Ishikawa (cell line): ENCODE measurements at regions not wholly inside any gene's neighbourhood (a gene's known extent, or its start where the extent isn't known, plus 50 kb on each side); places are given as distances from the start of the nearest gene placed in this dataset.

Source experiments
- CEBPB ChIP-seq: IDR thresholded peaks from 2 replicates; pipeline ENCODE4 v1.6.1; 2012
- CREB1 ChIP-seq: IDR thresholded peaks from 2 replicates; pipeline ENCODE4 v1.6.1; 2012; ENCODE audit warnings: low read depth
- EGR1 ChIP-seq: IDR thresholded peaks from 2 replicates; pipeline ENCODE4 v1.6.1; 2012
- EP300 ChIP-seq: IDR thresholded peaks from 2 replicates; pipeline ENCODE4 v1.6.1; 2012; ENCODE audit warnings: borderline replicate concordance
- FOXM1 ChIP-seq: IDR thresholded peaks from 2 replicates; pipeline ENCODE4 v1.6.1; 2012; ENCODE audit warnings: low read depth, borderline replicate concordance
- NFIC ChIP-seq: IDR thresholded peaks from 2 replicates; pipeline ENCODE4 v1.6.1; 2012
- RAD21 ChIP-seq: IDR thresholded peaks from 2 replicates; pipeline ENCODE4 v1.6.1; 2012; ENCODE audit warnings: low read depth
- REST ChIP-seq: IDR thresholded peaks from 2 replicates; pipeline ENCODE4 v1.6.1; 2012; ENCODE audit warnings: low read depth, mild to moderate bottlenecking
- TAF1 ChIP-seq: IDR thresholded peaks from 2 replicates; pipeline ENCODE4 v1.6.1; 2012; ENCODE audit warnings: low read depth, mild to moderate bottlenecking
- TCF12 ChIP-seq: IDR thresholded peaks from 2 replicates; pipeline ENCODE4 v1.6.1; 2012; ENCODE audit warnings: low read depth
- TEAD4 ChIP-seq: IDR thresholded peaks from 2 replicates; pipeline ENCODE4 v1.6.1; 2012
- USF1 ChIP-seq: IDR thresholded peaks from 2 replicates; pipeline ENCODE4 v1.6.1; 2012
- YY1 ChIP-seq: IDR thresholded peaks from 2 replicates; pipeline ENCODE4 v1.6.1; 2012; ENCODE audit warnings: low read depth
- ZBTB7A ChIP-seq: IDR thresholded peaks from 2 replicates; pipeline ENCODE4 v1.6.1; 2012; ENCODE audit warnings: low read depth
- TF ChIP-seq, protein P1 (sequence below): IDR thresholded peaks from 2 replicates; pipeline ENCODE4 v1.6.1; 2012

- no peak for TF ChIP-seq TCF12
- no peak for TF ChIP-seq TEAD4
- TF ChIP-seq ZBTB7A, result no peak
Observed at GRCh38 chr18:11412811-11413210, 196.6 kb upstream of the SLC35G4 start.

- TF ChIP-seq ZBTB7A (no peak), NFIC (no peak), CEBPB (no peak), USF1 (no peak), RAD21 (no peak)
Observed at GRCh38 chr18:11411048-11411447, 198.3 kb upstream of the SLC35G4 start.

DNA sequence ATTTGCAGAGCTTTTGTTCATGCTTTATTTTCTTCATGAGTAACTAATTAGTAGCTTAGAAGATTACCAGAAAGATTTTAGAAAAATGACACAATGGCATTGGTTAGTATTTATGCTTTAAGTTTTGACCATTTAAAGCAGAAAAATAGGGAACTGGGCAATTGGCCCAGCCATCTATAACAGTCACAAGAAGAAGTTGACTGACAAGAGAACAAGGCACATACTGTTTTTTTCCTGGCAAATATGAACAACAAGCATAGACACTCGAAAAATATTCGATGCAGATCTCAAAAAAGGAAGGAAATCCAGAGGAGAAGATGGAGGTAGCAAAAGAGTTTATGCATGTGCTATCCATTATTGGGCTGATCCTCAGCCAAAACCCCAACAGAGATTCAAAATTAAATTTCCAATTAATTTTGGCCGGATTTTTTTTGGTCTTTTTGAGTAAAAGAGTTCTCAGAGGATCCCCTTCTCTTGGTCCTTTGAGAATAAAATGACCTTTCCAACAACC is 200.8 kb upstream of the SLC35G4 start:
- no peak for TF ChIP-seq EP300
- no peak for TF ChIP-seq NFIC
- TF ChIP-seq FOXM1, result no peak
- TF ChIP-seq, protein P1, sequence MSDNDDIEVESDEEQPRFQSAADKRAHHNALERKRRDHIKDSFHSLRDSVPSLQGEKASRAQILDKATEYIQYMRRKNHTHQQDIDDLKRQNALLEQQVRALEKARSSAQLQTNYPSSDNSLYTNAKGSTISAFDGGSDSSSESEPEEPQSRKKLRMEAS, result no peak
- TF ChIP-seq TCF12, result no peak
- TF ChIP-seq TEAD4, result no peak
- TF ChIP-seq ZBTB7A, result no peak

- TF ChIP-seq CREB1 (no peak), USF1 (no peak), TCF12 (no peak), NFIC (no peak), YY1 (no peak), RAD21 (no peak), TAF1 (no peak)
- TF ChIP-seq, protein P1, result no peak
Observed at GRCh38 chr18:11407940-11408339, 201.5 kb upstream of the SLC35G4 start.

GRCh38 chr18:11405804-11406203 is 203.6 kb upstream of the SLC35G4 start:
- no peak for TF ChIP-seq FOXM1
- no peak for TF ChIP-seq USF1
- no peak for TF ChIP-seq TEAD4
- TF ChIP-seq CEBPB, result no peak
- TF ChIP-seq EGR1, result no peak

GRCh38 chr18:11400703-11401102 is 208.7 kb upstream of the SLC35G4 start:
- TF ChIP-seq ZBTB7A (no peak), RAD21 (no peak), TAF1 (no peak), CEBPB (no peak), CREB1 (no peak), FOXM1 (no peak)

DNA sequence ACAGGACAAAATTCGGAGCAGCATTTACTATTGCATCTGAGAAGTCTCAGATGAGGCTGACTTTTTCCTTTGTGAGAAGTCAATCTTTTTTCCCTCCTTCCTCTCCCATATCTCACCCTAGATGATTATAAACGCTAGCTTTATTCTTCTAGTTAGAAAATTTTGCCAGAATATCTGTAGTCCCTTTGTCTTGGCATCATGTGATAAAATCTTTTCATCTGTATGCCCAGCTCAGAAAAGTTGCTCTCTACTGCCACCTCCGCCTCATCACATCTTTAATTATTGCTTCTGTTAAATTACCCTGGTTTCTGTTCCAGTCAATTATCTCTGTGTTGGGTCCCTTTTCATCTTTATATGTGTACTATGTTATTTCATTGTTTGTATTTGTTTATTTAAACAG is 210.8 kb upstream of the SLC35G4 start:
- TF ChIP-seq FOXM1 (no peak), YY1 (no peak), CREB1 (no peak), NFIC (no peak), USF1 (no peak), TEAD4 (no peak), TAF1 (no peak), ZBTB7A (no peak), REST (no peak), EP300 (no peak), CEBPB (no peak)
